ENCODE measurements at regions not wholly inside any gene's neighbourhood (a gene's known extent, or its start where the extent isn't known, plus 50 kb on each side); places are given as distances from the start of the nearest gene placed in this dataset.

GRCh38 chrX:9087271-9088040, 53.5 kb upstream of the FAM9B start:
- no peaks in the 10 kb centered on the region for H3K9me3 ChIP-seq (ENCODE audit: control extremely low read depth in 1 of 3, control insufficient read depth in 2 of 3, insufficient read depth in 1 of 3, low read length in 2 of 3)
- H3K4me3 ChIP-seq (ENCODE audit: control extremely low read depth in 1 of 5, extremely low read depth in 1 of 5, insufficient read depth in 1 of 5, low read depth in 2 of 5, low read length in 4 of 5): no peak overlapping the region
- TF ChIP-seq EZH2 (IDR thresholded peaks at IDR 0.05; ENCODE audit: borderline replicate concordance, insufficient read depth, low read depth, low read length, poor library complexity, severe bottlenecking) (no peak), CTCF (IDR thresholded peaks at IDR 0.05) (no peak)
- no peak overlapping the region for H2AFZ ChIP-seq (ENCODE audit: insufficient read depth, low read depth, low read length, poor library complexity, severe bottlenecking)
- ATAC-seq (ENCODE audit: low read depth): no peak
- no peaks in the 10 kb centered on the region for H3K27me3 Mint-ChIP-seq
- 100% methylated on average over 1 of the region's 8 CpGs for WGBS (ENCODE audit: insufficient coverage)
- no peak for DNase-seq
- intact Hi-C loops (cut with micrococcal nuclease): no loop called here
- H3K27ac Mint-ChIP-seq: no peak overlapping the region
- H3K4me1 ChIP-seq (ENCODE audit: control insufficient read depth in 2 of 2, insufficient read depth in 2 of 2, low read length in 2 of 2): peaks cover 0 to 5% of the 10 kb centered on the region in 2 donors
- ChIA-PET CTCF (no interaction called here), POLR2A (interaction anchor here (0.7 kb wide), 1 partner anchor 25 kb away, joined by 3 read pairs; no protein-coding TSS in a partner anchor)
- no peaks in the 10 kb centered on the region for H3K9me3 Mint-ChIP-seq (ENCODE audit: insufficient read depth)
- no peak overlapping the region for H3K4me3 Mint-ChIP-seq
- H3K36me3 ChIP-seq (replicated peaks in 1 of 2; ENCODE audit: control extremely low read depth in 1 of 2, control insufficient read depth in 1 of 2, extremely low read depth in 1 of 2, insufficient read depth in 2 of 2, low read length in 1 of 2): no peaks in the 10 kb centered on the region
- no peaks in the 10 kb centered on the region for H4K20me1 ChIP-seq (ENCODE audit: control insufficient read depth, insufficient read depth, low read length, poor library complexity, severe bottlenecking)
- peaks cover 0 to 2% (median 0%) of the 10 kb centered on the region in 4 experiments for H3K27me3 ChIP-seq (replicated peaks in 1 of 4; ENCODE audit: control extremely low read depth in 1 of 4, control insufficient read depth in 3 of 4, insufficient read depth in 4 of 4, low read length in 3 of 4)
- H3K27ac ChIP-seq (ENCODE audit: low read length in 2 of 2): no peak overlapping the region
- H3K4me2 ChIP-seq (replicated peaks; ENCODE audit: low read depth, low read length, poor library complexity, severe bottlenecking): no peak overlapping the region
- peaks cover 11% of the 10 kb centered on the region for H3K4me1 Mint-ChIP-seq
- no peaks in the 10 kb centered on the region for H3K79me2 ChIP-seq (ENCODE audit: control insufficient read depth, insufficient read depth, low read length)
- H3K9ac ChIP-seq (ENCODE audit: low read length): no peak overlapping the region

GRCh38 chrX:9088896-9089295, 55.0 kb upstream of the FAM9B start:
- H3K4me2 ChIP-seq (replicated peaks; ENCODE audit: low read depth, low read length, poor library complexity, severe bottlenecking): no peak overlapping the region
- CTCF ChIA-PET: no interaction called here
- TF ChIP-seq CTCF (IDR thresholded peaks at IDR 0.05) (no peak), EZH2 (IDR thresholded peaks at IDR 0.05; ENCODE audit: borderline replicate concordance, insufficient read depth, low read depth, low read length, poor library complexity, severe bottlenecking) (no peak)

More at GRCh38 chrX:9088896-9089295, 55.0 kb upstream of the FAM9B start:
- Histone ChIP-seq H3K9me3 (ENCODE audit: control extremely low read depth in 1 of 3, control insufficient read depth in 2 of 3, insufficient read depth in 1 of 3, low read length in 2 of 3) (no peaks in the 10 kb centered on the region), H3K4me3 (ENCODE audit: control extremely low read depth in 1 of 5, extremely low read depth in 1 of 5, insufficient read depth in 1 of 5, low read depth in 2 of 5, low read length in 4 of 5) (no peak overlapping the region), H3K27ac (ENCODE audit: low read length in 2 of 2) (no peak overlapping the region), H4K20me1 (ENCODE audit: control insufficient read depth, insufficient read depth, low read length, poor library complexity, severe bottlenecking) (no peaks in the 10 kb centered on the region), H3K36me3 (replicated peaks in 1 of 2; ENCODE audit: control extremely low read depth in 1 of 2, control insufficient read depth in 1 of 2, extremely low read depth in 1 of 2, insufficient read depth in 2 of 2, low read length in 1 of 2) (no peaks in the 10 kb centered on the region), H2AFZ (ENCODE audit: insufficient read depth, low read depth, low read length, poor library complexity, severe bottlenecking) (no peak overlapping the region), H3K4me1 (ENCODE audit: control insufficient read depth in 2 of 2, insufficient read depth in 2 of 2, low read length in 2 of 2) (peaks cover 0 to 5% of the 10 kb centered on the region in 2 donors), H3K79me2 (ENCODE audit: control insufficient read depth, insufficient read depth, low read length) (no peaks in the 10 kb centered on the region), H3K9ac (ENCODE audit: low read length) (no peak overlapping the region), H3K27me3 (replicated peaks in 1 of 4; ENCODE audit: control extremely low read depth in 1 of 4, control insufficient read depth in 3 of 4, insufficient read depth in 4 of 4, low read length in 3 of 4) (peaks cover 0 to 7% (median 0%) of the 10 kb centered on the region in 4 experiments)
- POLR2A ChIA-PET: no interaction called here
- WGBS (ENCODE audit: insufficient coverage): no CpG with 5 or more reads among the region's 2 CpGs
- peaks cover 11% of the 10 kb centered on the region for H3K4me1 Mint-ChIP-seq
- H3K27ac Mint-ChIP-seq: no peak overlapping the region
- H3K9me3 Mint-ChIP-seq (ENCODE audit: insufficient read depth): no peaks in the 10 kb centered on the region
- intact Hi-C loops (cut with micrococcal nuclease): no loop called here
- H3K27me3 Mint-ChIP-seq: no peaks in the 10 kb centered on the region
- no peak overlapping the region for H3K4me3 Mint-ChIP-seq
- DNase-seq (no peak), ATAC-seq (ENCODE audit: low read depth) (no peak)

All from B cell (primary cell).